HCT116 (cell line): ENCODE measurements at regions not wholly inside any gene's neighbourhood (a gene's known extent, or its start where the extent isn't known, plus 50 kb on each side); places are given as distances from the start of the nearest gene placed in this dataset.

Source experiments
- ATAC-seq: fragments of 200-7000 bp; cut with Tn5 transposase; 2 replicates; pipeline ENCODE4 v1.9.1; 2020; ENCODE audit warnings: mild to moderate bottlenecking, moderate library complexity
- BruUV-seq: library from RNA; stranded (reverse); fragments of 400-500 nt; replicated peaks from 2 replicates; lab custom pipeline; 2021; lab: Mats Ljungman, UMichigan
- CTCF ChIA-PET: fragments of 300-600 bp; sonication (Branson Sonifier 250); formaldehyde crosslinking; loops from one replicate; lab custom pipeline; 2021; ENCODE audit warnings: antibody characterized with exemption; lab: Charles Lee
- POLR2A ChIA-PET: fragments of 300-600, 350-600 bp; sonication (Branson Sonifier 250); formaldehyde crosslinking; loops from one replicate; lab custom pipeline; 2021; ENCODE audit warnings: antibody characterized with exemption; lab: Charles Lee
- RAD21 ChIA-PET, 2 experiments: fragments of 300-600 bp; sonication (Branson Sonifier 250); formaldehyde crosslinking; loops; one replicate each; lab custom pipeline; 2023; ENCODE audit warnings: low total read pairs in 2 of 2; ENCODE audit not compliant: uncharacterized antibody in 2 of 2, unreplicated experiment in 2 of 2, low non-redundant PET in 1 of 2; lab: Charles Lee
- DNase-seq: peaks from one replicate; pipeline ENCODE4 v3.0.0-alpha.2; 2010; ENCODE audit warnings: low read depth, low spot score
- H2AFZ ChIP-seq: fragments of 200-600 bp; shearing (Covaris generic), sonication (generic); 2 replicates; pipeline ENCODE4 v1.6.1; 2017; ENCODE audit warnings: low read depth, mixed run types, mixed read lengths, antibody characterized with exemption, low read length; ENCODE audit not compliant: poor library complexity, severe bottlenecking
- H3K27ac ChIP-seq: 2 replicates; pipeline ENCODE4 v1.5.1; 2012; ENCODE audit warnings: low read depth, low read length
- H3K27me3 ChIP-seq: fragments of 200-600 bp; sonication (generic); 2 replicates; pipeline ENCODE4 v1.6.1; 2016; ENCODE audit warnings: mixed run types, low read length, mixed read lengths; ENCODE audit not compliant: insufficient read depth
- H3K36me3 ChIP-seq, 2 experiments: fragments of 200-500 bp in 1 of 2; fragments of 200-600 bp in 1 of 2; sonication (Bioruptor generic) in 1 of 2; sonication (generic) in 1 of 2; 2 replicates each; pipeline versions ENCODE4 v1.5.1 to v1.6.1; 2014 to 2016; ENCODE audit warnings: low read length in 2 of 2, inconsistent platforms in 1 of 2, mixed read lengths in 1 of 2, mixed run types in 1 of 2; ENCODE audit not compliant: insufficient read depth in 2 of 2, control insufficient read depth in 1 of 2
- H3K4me1 ChIP-seq, 2 experiments: fragments of 200-600 bp in 1 of 2; sonication (generic) in 1 of 2; 2 replicates each; pipeline versions ENCODE4 v1.5.1 to v1.6.1; 2012 to 2017; ENCODE audit warnings: low read length in 2 of 2, inconsistent platforms in 1 of 2, mild to moderate bottlenecking in 1 of 2, mixed read lengths in 1 of 2, mixed run types in 1 of 2, moderate library complexity in 1 of 2; ENCODE audit not compliant: insufficient read depth in 2 of 2, control insufficient read depth in 1 of 2
- H3K4me2 ChIP-seq: fragments of 200-600 bp; sonication (generic); 2 replicates; pipeline ENCODE4 v1.6.1; 2017; ENCODE audit warnings: mixed run types, low read length, mixed read lengths
- H3K4me3 ChIP-seq, 2 experiments: fragments of 200-600 bp in 1 of 2; sonication (generic) in 1 of 2; replicated peaks in 1 of 2; 2 replicates each; pipeline ENCODE4 v1.5.1; 2011 to 2016; ENCODE audit warnings: low read length in 2 of 2, control low read depth in 1 of 2, low read depth in 1 of 2, mild to moderate bottlenecking in 1 of 2, mixed read lengths in 1 of 2, mixed run types in 1 of 2
- H3K79me2 ChIP-seq: fragments of 200-600 bp; sonication (generic); 2 replicates; pipeline ENCODE4 v1.6.1; 2017; ENCODE audit warnings: mild to moderate bottlenecking, mixed run types, low read length, moderate library complexity, mixed read lengths; ENCODE audit not compliant: insufficient read depth
- H3K9ac ChIP-seq: fragments of 200-600 bp; sonication (generic); 2 replicates; pipeline ENCODE4 v1.6.1; 2016; ENCODE audit warnings: low read length, mixed read lengths
- H3K9me2 ChIP-seq: fragments of 200-600 bp; sonication (generic), shearing (Covaris generic); 2 replicates; pipeline ENCODE4 v1.6.1; 2017; ENCODE audit warnings: mixed run types, mild to moderate bottlenecking, moderate library complexity; ENCODE audit not compliant: insufficient read depth
- H3K9me3 ChIP-seq, 2 experiments: fragments of 200-500 bp in 1 of 2; fragments of 200-600 bp in 1 of 2; sonication (Bioruptor generic) in 1 of 2; sonication (generic) in 1 of 2; 2 replicates each; pipeline ENCODE4 v1.6.1; 2014 to 2017; ENCODE audit warnings: low read length in 2 of 2, mixed read lengths in 2 of 2, inconsistent platforms in 1 of 2, low read depth in 1 of 2, mild to moderate bottlenecking in 1 of 2, mixed run types in 1 of 2, moderate library complexity in 1 of 2; ENCODE audit not compliant: control insufficient read depth in 1 of 2, insufficient read depth in 1 of 2
- H4K20me1 ChIP-seq: fragments of 200-600 bp; sonication (generic), shearing (Covaris generic); 2 replicates; pipeline ENCODE4 v1.6.1; 2017; ENCODE audit warnings: mixed run types, mild to moderate bottlenecking, moderate library complexity; ENCODE audit not compliant: insufficient read depth
- CBX3 ChIP-seq: IDR thresholded peaks from 2 replicates; pipeline ENCODE4 v1.6.1; 2012; ENCODE audit warnings: low read depth
- CEBPB ChIP-seq: IDR thresholded peaks from 2 replicates; pipeline ENCODE4 v1.6.1; 2012; ENCODE audit warnings: low read depth
- CTCF ChIP-seq, 3 experiments: fragments of 200-600 bp in 1 of 3; sonication (generic) in 1 of 3; IDR thresholded peaks in 2 of 3; conservative IDR thresholded peaks in 1 of 3; 2 replicates each; pipeline ENCODE4 v1.5.1; 2012 to 2017; ENCODE audit warnings: low read depth in 2 of 3, low read length in 2 of 3, antibody characterized with exemption in 1 of 3, borderline replicate concordance in 1 of 3, control low read depth in 1 of 3, mild to moderate bottlenecking in 1 of 3, mixed read lengths in 1 of 3, mixed run types in 1 of 3, moderate library complexity in 1 of 3; ENCODE audit not compliant: insufficient read depth in 1 of 3
- EGR1 ChIP-seq: IDR thresholded peaks from 2 replicates; pipeline ENCODE4 v1.6.1; 2012; ENCODE audit warnings: low read depth
- ELF1 ChIP-seq: IDR thresholded peaks from 2 replicates; pipeline ENCODE4 v1.6.1; 2012; ENCODE audit warnings: low read depth, borderline replicate concordance
- EZH2 ChIP-seq: fragments of 200-600 bp; sonication (generic); IDR thresholded peaks from 2 replicates; pipeline ENCODE4 v1.6.1; 2017; ENCODE audit warnings: antibody characterized with exemption, mixed run types
- POLR2A ChIP-seq: IDR thresholded peaks from 2 replicates; pipeline ENCODE4 v1.7.0; 2011; ENCODE audit warnings: borderline replicate concordance; ENCODE audit not compliant: insufficient read depth, insufficient read length; ENCODE audit errors: extremely low read depth
- POLR2AphosphoS5 ChIP-seq: IDR thresholded peaks from 2 replicates; pipeline ENCODE4 v1.6.1; 2011; ENCODE audit warnings: mild to moderate bottlenecking, low read depth, low read length, moderate library complexity
- REST ChIP-seq: IDR thresholded peaks from 2 replicates; pipeline ENCODE4 v1.6.1; 2012; ENCODE audit warnings: low read depth
- SIN3A ChIP-seq: IDR thresholded peaks from 2 replicates; pipeline ENCODE4 v1.6.1; 2012; ENCODE audit warnings: low read depth
- SP1 ChIP-seq: IDR thresholded peaks from 2 replicates; pipeline ENCODE4 v1.6.1; 2012; ENCODE audit warnings: low read depth
- SRF ChIP-seq: IDR thresholded peaks from 2 replicates; pipeline ENCODE4 v1.6.1; 2012; ENCODE audit warnings: low read depth
- TCF7L2 ChIP-seq: IDR thresholded peaks from 2 replicates; pipeline ENCODE4 v1.7.0; 2011; ENCODE audit warnings: borderline replicate concordance, inconsistent platforms; ENCODE audit not compliant: insufficient read depth, insufficient read length; ENCODE audit errors: extremely low read depth
- YY1 ChIP-seq: IDR thresholded peaks from 2 replicates; pipeline ENCODE4 v1.6.1; 2011; ENCODE audit warnings: low read length, low read depth, moderate library complexity, mild to moderate bottlenecking; ENCODE audit not compliant: insufficient replicate concordance; ENCODE audit errors: extremely low read depth
- ZBTB33 ChIP-seq: IDR thresholded peaks from 2 replicates; pipeline ENCODE4 v1.6.1; 2011; ENCODE audit warnings: mild to moderate bottlenecking, low read length, moderate library complexity; ENCODE audit not compliant: insufficient replicate concordance; ENCODE audit errors: extremely low read depth
- ZFX ChIP-seq: fragments of 450-650 bp; IDR thresholded peaks from 2 replicates; pipeline ENCODE4 v1.6.1; 2017
- intact Hi-C: fragments of 100-400 bp; cut with micrococcal nuclease; formaldehyde crosslinking; loops from 2 replicates; pipeline ENCODE4 v1.10.0; 2022
- TF ChIP-seq, protein P1 (sequence below): IDR thresholded peaks from 2 replicates; pipeline ENCODE4 v1.6.1; 2012

DNA sequence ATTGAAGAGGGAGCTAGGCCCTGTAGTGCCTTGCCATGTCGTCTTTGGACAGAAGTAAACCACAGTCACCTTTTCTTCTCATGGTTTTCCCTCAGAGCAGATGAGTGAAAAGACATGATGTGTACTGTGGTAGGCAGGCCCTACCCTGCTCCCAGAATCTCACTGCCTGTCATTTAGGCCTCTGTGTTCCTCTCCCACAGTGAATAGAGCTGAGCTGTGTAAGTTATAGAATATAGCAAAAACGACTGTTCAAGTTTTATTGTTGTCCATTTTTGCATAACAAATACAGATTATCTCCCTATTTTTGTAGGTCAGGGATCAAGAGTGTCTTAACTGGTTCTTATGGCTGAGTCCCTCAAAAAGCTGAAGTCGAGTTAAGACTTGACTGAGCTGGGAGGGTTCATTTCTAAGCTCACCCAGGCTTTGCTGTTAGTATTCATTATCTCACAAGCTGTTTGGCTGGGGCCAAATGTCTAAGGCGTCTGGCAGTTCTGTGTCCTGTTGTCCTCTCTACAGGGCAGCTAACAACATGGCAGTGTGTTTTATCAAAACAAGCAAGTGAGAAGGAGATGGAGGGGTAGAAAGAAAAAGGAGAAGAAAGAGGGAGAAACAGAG lies 780.9 kb upstream of the POM121L12 start (continued):
- TF ChIP-seq REST (no peak), ELF1 (no peak), SIN3A (no peak), CEBPB (no peak), EZH2 (no peak)
- TF ChIP-seq, all 23 proteins: peak for 0

GRCh38 chr7:52253953-52254352 lies 781.5 kb upstream of the POM121L12 start:
- DNase-seq (no peak), ATAC-seq (no peak)
- Histone ChIP-seq H3K4me2 (no peak overlapping the region), H3K4me1 (no peaks in the 10 kb centered on the region), H3K9me3 (peaks cover 10 to 17% of the 10 kb centered on the region in 2 experiments; a peak in 3 of 4 replicates), H3K27ac (no peak overlapping the region), H3K9me2 (no peaks in the 10 kb centered on the region), H3K4me3 (no peak overlapping the region), H2AFZ (no peak overlapping the region), H3K27me3 (no peaks in the 10 kb centered on the region), H3K36me3 (no peaks in the 10 kb centered on the region), H3K9ac (no peak overlapping the region), H3K79me2 (no peaks in the 10 kb centered on the region), H4K20me1 (no peaks in the 10 kb centered on the region)
- no TSS peak for BruUV-seq
- ChIA-PET CTCF (no interaction called here), POLR2A (no interaction called here), RAD21 (no interaction called here)
- intact Hi-C loops: no loop called here
- no peak for TF ChIP-seq YY1
- TF ChIP-seq POLR2A: no peak
- TF ChIP-seq ZFX: no peak
- no peak for TF ChIP-seq EGR1
- TF ChIP-seq TCF7L2: no peak
- TF ChIP-seq CBX3: no peak
- TF ChIP-seq CEBPB: no peak
- no peak for TF ChIP-seq ZBTB33
- TF ChIP-seq SRF: no peak
- no peak for TF ChIP-seq CTCF (IDR thresholded peaks at IDR 0.05 in 2 of 3, conservative IDR thresholded peaks at IDR 0.05 in 1 of 3; ENCODE audit: borderline replicate concordance in 1 of 3, insufficient read depth in 1 of 3, low read depth in 2 of 3, low read length in 2 of 3)
- TF ChIP-seq, protein P1, sequence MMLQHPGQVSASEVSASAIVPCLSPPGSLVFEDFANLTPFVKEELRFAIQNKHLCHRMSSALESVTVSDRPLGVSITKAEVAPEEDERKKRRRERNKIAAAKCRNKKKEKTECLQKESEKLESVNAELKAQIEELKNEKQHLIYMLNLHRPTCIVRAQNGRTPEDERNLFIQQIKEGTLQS: no peak
- TF ChIP-seq SP1: no peak
- TF ChIP-seq POLR2AphosphoS5: no peak
- TF ChIP-seq ELF1: no peak
